Kidney epithelial cell (primary cell): ENCODE measurements at regions not wholly inside any gene's neighbourhood (a gene's known extent, or its start where the extent isn't known, plus 50 kb on each side); places are given as distances from the start of the nearest gene placed in this dataset.
A peak's percentile ranks its signal among the peaks of the same experiment; 100 is the strongest.

Source experiments
- DNase-seq: peaks from one replicate; pipeline ENCODE4 v3.0.0-alpha.2; 2010; ENCODE audit warnings: low read depth
- H3K27me3 ChIP-seq: 2 replicates; pipeline ENCODE4 v1.6.0; 2011; ENCODE audit warnings: low read length; ENCODE audit not compliant: control insufficient read depth, insufficient read depth
- H3K36me3 ChIP-seq: 2 replicates; pipeline ENCODE4 v1.5.1; 2011; ENCODE audit warnings: low read length; ENCODE audit not compliant: control insufficient read depth, insufficient read depth
- H3K4me3 ChIP-seq: 2 replicates; pipeline ENCODE4 v1.5.1; 2011; ENCODE audit warnings: low read depth, mild to moderate bottlenecking, control low read depth, low read length
- TF ChIP-seq, protein P1 (sequence below): IDR thresholded peaks from 2 replicates; pipeline ENCODE4 v1.5.1; 2011; ENCODE audit warnings: mild to moderate bottlenecking, moderate library complexity, low read length, control low read depth, inconsistent platforms; ENCODE audit not compliant: insufficient read depth, poor library complexity, severe bottlenecking

DNA sequence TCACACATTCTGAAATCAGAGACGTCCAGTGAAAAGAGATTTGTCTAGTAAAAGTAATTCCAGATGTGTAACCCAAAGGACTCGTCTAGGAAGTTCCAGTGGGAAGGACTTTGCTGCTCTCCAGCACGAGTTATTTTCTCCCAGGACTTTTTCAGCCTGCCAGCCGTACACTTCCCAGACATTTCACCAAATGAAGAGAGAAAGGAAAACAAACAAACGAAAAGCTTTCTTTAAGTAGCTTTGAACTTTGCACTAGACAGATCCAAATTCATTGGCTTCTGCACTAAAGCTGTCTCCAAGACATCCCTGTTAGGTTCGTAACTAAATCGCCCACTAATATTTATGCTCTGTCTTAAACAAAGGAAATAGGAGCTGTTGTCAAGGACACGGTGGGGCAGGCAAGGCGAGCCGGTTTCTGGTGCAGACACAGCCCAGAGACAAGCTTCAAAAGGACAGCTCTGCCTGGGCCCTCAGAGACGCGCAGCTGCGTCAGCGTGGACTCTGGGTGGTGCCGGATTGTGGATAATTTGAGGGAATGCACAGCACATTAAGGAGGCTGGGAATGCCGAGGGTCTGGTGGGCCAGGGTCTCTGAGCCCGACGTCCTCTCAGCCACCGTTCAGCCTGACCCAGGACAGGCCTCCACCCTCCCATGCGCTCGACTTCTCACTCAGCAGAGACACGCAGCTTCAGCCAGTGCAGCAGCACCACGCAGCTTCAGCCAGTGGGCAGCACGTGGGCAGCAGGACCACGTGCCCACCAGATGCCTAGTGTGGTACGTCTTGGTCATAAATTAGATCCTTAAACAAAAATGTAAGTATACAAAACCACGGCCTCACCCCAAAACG lies 64.1 kb upstream of the INSIG1 start:
- TF ChIP-seq, protein P1, sequence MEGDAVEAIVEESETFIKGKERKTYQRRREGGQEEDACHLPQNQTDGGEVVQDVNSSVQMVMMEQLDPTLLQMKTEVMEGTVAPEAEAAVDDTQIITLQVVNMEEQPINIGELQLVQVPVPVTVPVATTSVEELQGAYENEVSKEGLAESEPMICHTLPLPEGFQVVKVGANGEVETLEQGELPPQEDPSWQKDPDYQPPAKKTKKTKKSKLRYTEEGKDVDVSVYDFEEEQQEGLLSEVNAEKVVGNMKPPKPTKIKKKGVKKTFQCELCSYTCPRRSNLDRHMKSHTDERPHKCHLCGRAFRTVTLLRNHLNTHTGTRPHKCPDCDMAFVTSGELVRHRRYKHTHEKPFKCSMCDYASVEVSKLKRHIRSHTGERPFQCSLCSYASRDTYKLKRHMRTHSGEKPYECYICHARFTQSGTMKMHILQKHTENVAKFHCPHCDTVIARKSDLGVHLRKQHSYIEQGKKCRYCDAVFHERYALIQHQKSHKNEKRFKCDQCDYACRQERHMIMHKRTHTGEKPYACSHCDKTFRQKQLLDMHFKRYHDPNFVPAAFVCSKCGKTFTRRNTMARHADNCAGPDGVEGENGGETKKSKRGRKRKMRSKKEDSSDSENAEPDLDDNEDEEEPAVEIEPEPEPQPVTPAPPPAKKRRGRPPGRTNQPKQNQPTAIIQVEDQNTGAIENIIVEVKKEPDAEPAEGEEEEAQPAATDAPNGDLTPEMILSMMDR, result no peak
- DNase-seq, result no peak
- H3K4me3 ChIP-seq, result no peak overlapping the region
- H3K36me3 ChIP-seq, result no peaks in the 10 kb centered on the region
- H3K27me3 ChIP-seq, result no peaks in the 10 kb centered on the region

DNA sequence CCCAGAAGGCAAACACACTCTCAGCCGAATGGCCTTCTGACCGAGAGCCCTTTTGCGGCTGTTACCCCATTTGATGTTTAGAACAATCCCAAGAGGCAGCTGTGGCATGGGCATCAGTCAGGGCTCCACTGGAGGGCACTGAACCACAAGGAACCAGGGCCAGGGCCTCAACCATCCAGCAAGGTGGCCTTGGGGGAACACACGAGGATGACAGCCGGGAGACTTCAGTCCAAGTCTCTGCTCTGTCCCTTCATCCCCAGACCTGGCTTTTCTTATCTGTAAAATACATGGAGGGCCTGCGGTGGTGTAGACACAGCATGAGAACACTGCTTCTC lies 63.6 kb upstream of the INSIG1 start:
- TF ChIP-seq, protein P1, result peak; percentile 2
- H3K27me3 ChIP-seq, result no peaks in the 10 kb centered on the region
- H3K36me3 ChIP-seq, result no peaks in the 10 kb centered on the region
- no peak overlapping the region for H3K4me3 ChIP-seq
- no peak for DNase-seq

GRCh38 chr7:155234950-155235789 lies 62.5 kb upstream of the INSIG1 start:
- DNase-seq, result peak; percentile 57
- Histone ChIP-seq H3K4me3 (no peak overlapping the region), H3K36me3 (no peaks in the 10 kb centered on the region), H3K27me3 (no peaks in the 10 kb centered on the region)
- TF ChIP-seq, protein P1, result no peak

DNA sequence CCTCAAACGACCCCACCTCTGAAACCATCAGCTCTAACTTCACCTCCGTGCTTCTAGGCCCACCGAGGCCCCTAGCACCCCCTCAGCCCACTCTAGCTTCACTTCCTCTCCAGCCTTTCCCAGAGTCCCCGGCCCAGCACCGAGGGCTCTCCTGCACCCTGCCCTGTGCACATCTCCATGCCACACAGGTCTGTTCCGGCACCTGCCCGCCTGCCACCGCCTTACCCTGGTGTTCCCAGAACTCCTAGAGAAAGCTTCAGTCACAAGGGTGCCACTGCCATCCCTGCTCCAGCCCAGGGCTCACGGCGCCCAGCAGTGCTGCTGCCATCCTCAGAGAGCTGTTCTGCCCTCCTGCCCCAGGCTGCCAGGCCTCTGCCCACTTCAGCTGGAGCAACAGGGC lies 61.3 kb upstream of the INSIG1 start:
- no peaks in the 10 kb centered on the region for H3K27me3 ChIP-seq

DNA sequence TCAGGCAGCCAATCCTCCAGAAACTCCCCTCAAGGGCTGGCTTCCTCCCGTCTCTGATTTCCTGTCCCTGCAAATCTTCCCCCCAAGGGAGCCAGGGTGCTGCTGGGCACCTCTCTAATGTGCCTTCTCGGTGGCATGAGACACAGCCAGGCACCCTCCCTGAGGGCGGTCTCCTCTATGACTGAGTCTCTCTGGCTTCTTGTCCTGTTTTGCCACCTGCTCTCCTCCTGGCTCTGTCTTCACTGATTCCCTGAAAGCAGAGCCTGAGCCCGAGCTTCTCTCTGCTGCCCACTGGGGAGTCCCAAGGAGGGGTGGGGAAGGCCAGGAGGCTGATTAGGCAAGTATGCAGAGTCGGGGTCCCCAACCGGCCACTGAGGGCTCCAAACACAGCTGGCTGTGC lies 60.4 kb upstream of the INSIG1 start:
- Histone ChIP-seq H3K4me3 (no peak overlapping the region), H3K27me3 (no peaks in the 10 kb centered on the region), H3K36me3 (no peaks in the 10 kb centered on the region)
- no peak for DNase-seq
- TF ChIP-seq, protein P1, result no peak

More for the DNA sequence above, 61.3 kb upstream of the INSIG1 start:
- no peak for DNase-seq
- H3K36me3 ChIP-seq, result no peaks in the 10 kb centered on the region
- H3K4me3 ChIP-seq, result no peak overlapping the region
- TF ChIP-seq, protein P1, result no peak
